K562 (cell line): ENCODE measurements at regions not wholly inside any gene's neighbourhood (a gene's known extent, or its start where the extent isn't known, plus 50 kb on each side); places are given as distances from the start of the nearest gene placed in this dataset.

ENCODE experiments used
- ATAC-seq: fragments of 200-7000 bp; cut with Tn5 transposase; 3 replicates; pipeline ENCODE4 v1.9.1; 2020; ENCODE audit warnings: moderate library complexity
- BruUV-seq: library from RNA; stranded (reverse); fragments of 400-500 nt; replicated peaks from 2 replicates; lab custom pipeline; 2021; lab: Mats Ljungman, UMichigan
- CTCF ChIA-PET: fragments of 300-600 bp; formaldehyde crosslinking; extraction: SDS; loops from one replicate; lab custom pipeline; 2021; ENCODE audit warnings: low intra/inter-chr PET ratio; lab: Yijun Ruan, JAX
- POLR2A ChIA-PET: fragments of 300-600, 350-650 bp; sonication (Branson Sonifier 250); formaldehyde crosslinking; extraction: SDS; loops from one replicate; lab custom pipeline; 2021; ENCODE audit warnings: antibody characterized with exemption, inconsistent platforms; lab: Yijun Ruan, JAX
- DNase-seq, 4 experiments: peaks; one replicate each; pipeline versions ENCODE4 v3.0.0 to v3.0.0-alpha.2; 2011 to 2018; ENCODE audit warnings: low spot score in 3 of 4, mixed read lengths in 3 of 4; ENCODE audit errors: extremely low read depth in 1 of 4
- FAIRE-seq: peaks from 2 replicates; lab custom pipeline; 2011; peaks lifted over from hg19 to GRCh38; lab: Jason Lieb, UNC
- H2AFZ ChIP-seq: 2 replicates; pipeline ENCODE4 v1.6.0; 2011; ENCODE audit warnings: low read depth, low read length, control low read depth, inconsistent platforms
- H3K27ac ChIP-seq: fragments of 200-600 bp; 3 replicates; pipeline ENCODE4 v1.8.0; 2011; ENCODE audit warnings: low read depth, mild to moderate bottlenecking, control low read depth, inconsistent platforms, low read length, moderate library complexity, mixed read lengths; ENCODE audit errors: extremely low read depth
- H3K27me3 ChIP-seq, 2 experiments: fragments of 300-600 bp in 1 of 2; 2 replicates in 1 of 2; 3 replicates in 1 of 2; pipeline versions ENCODE4 v1.6.0 to v1.8.0; 2011; ENCODE audit warnings: inconsistent platforms in 2 of 2, low read length in 2 of 2, mild to moderate bottlenecking in 1 of 2, mixed read lengths in 1 of 2, moderate library complexity in 1 of 2; ENCODE audit not compliant: control insufficient read depth in 2 of 2, insufficient read depth in 2 of 2
- H3K36me3 ChIP-seq: fragments of 300-600 bp; 3 replicates; pipeline ENCODE4 v1.8.0; 2011; ENCODE audit warnings: mild to moderate bottlenecking, low read length, inconsistent platforms; ENCODE audit not compliant: control insufficient read depth, insufficient read depth
- H3K4me1 ChIP-seq, 2 experiments: fragments of 200-600 bp in 1 of 2; replicated peaks in 1 of 2; 2 replicates in 1 of 2; 3 replicates in 1 of 2; pipeline versions ENCODE4 v1.5.1 to v1.8.0; 2011; ENCODE audit warnings: inconsistent platforms in 2 of 2, low read length in 2 of 2, mild to moderate bottlenecking in 1 of 2, mixed read lengths in 1 of 2, moderate library complexity in 1 of 2; ENCODE audit not compliant: control insufficient read depth in 2 of 2, insufficient read depth in 2 of 2
- H3K4me2 ChIP-seq: 2 replicates; pipeline ENCODE4 v1.6.1; 2011; ENCODE audit warnings: low read length, control low read depth, inconsistent platforms, mixed read lengths; ENCODE audit not compliant: insufficient read depth
- H3K4me3 ChIP-seq: fragments of 200-600 bp; sonication (generic), shearing (Covaris generic); 2 replicates; pipeline ENCODE4 v1.5.1; 2016; ENCODE audit warnings: control low read depth, inconsistent platforms
- H3K79me2 ChIP-seq: fragments of 200-600 bp; 3 replicates; pipeline ENCODE4 v1.8.0; 2011; ENCODE audit warnings: low read length, inconsistent platforms; ENCODE audit not compliant: control insufficient read depth, insufficient read depth
- H3K9ac ChIP-seq, 2 experiments: 2 replicates each; pipeline versions ENCODE4 v1.6.0 to v1.6.1; 2011; ENCODE audit warnings: low read depth in 2 of 2, low read length in 2 of 2, control low read depth in 1 of 2, inconsistent platforms in 1 of 2, mild to moderate bottlenecking in 1 of 2, mixed read lengths in 1 of 2; ENCODE audit not compliant: insufficient read depth in 1 of 2
- H3K9me1 ChIP-seq: one replicate; pipeline ENCODE4 v1.6.0; 2011; ENCODE audit warnings: inconsistent platforms, mild to moderate bottlenecking, low read length, moderate library complexity; ENCODE audit not compliant: control insufficient read depth, insufficient read depth
- H3K9me3 ChIP-seq: replicated peaks from 2 replicates; pipeline ENCODE4 v1.5.1; 2011; ENCODE audit warnings: low read depth, low read length, inconsistent platforms; ENCODE audit not compliant: control insufficient read depth, insufficient read depth
- H4K20me1 ChIP-seq: replicated peaks from 2 replicates; pipeline ENCODE4 v1.6.1; 2011; ENCODE audit warnings: low read length, inconsistent platforms, mixed read lengths; ENCODE audit not compliant: control insufficient read depth, insufficient read depth
- CLOCK ChIP-seq: fragments of 250-450 bp; sonication (Bioruptor Pico); IDR thresholded peaks from 2 replicates; pipeline ENCODE4 v1.4.0; 2020; ENCODE audit warnings: mild to moderate bottlenecking, moderate library complexity, borderline replicate concordance
- DDX20 ChIP-seq: fragments of 450-650 bp; IDR thresholded peaks from 2 replicates; pipeline ENCODE4 v1.6.1; 2016; ENCODE audit warnings: missing genetic modification characterization, low read depth, mild to moderate bottlenecking, missing compliant biosample characterization, moderate library complexity
- KLF6 ChIP-seq: fragments of 250-450 bp; sonication (Bioruptor Pico); IDR thresholded peaks from 2 replicates; pipeline ENCODE4 v1.4.0; 2020; ENCODE audit warnings: mild to moderate bottlenecking, moderate library complexity, borderline replicate concordance
- MCM5 ChIP-seq: fragments of 450-650 bp; IDR thresholded peaks from 2 replicates; pipeline ENCODE4 v1.6.1; 2016; ENCODE audit warnings: low read depth
- MECOM ChIP-seq: fragments of 250-450 bp; sonication (Bioruptor Pico); IDR thresholded peaks from 2 replicates; pipeline ENCODE4 v1.8.0; 2022; ENCODE audit warnings: inconsistent platforms
- SP1 ChIP-seq: sonication (generic); formaldehyde crosslinking; IDR thresholded peaks from 2 replicates; pipeline ENCODE4 v1.8.1; 2022; ENCODE audit warnings: mild to moderate bottlenecking, missing genetic modification reagents
- TAF9B ChIP-seq: fragments of 450-650 bp; IDR thresholded peaks from 2 replicates; pipeline ENCODE4 v1.6.1; 2018; ENCODE audit warnings: mild to moderate bottlenecking; ENCODE audit not compliant: partially characterized antibody
- ZNF41 ChIP-seq: fragments of 250-450 bp; sonication (Bioruptor Pico); conservative IDR thresholded peaks from 2 replicates; pipeline ENCODE4 v1.4.0; 2020; ENCODE audit warnings: mild to moderate bottlenecking
- ZNF518B ChIP-seq: fragments of 250-450 bp; sonication (Bioruptor Pico); IDR thresholded peaks from 2 replicates; pipeline ENCODE4 v1.5.0; 2021; ENCODE audit warnings: mild to moderate bottlenecking, moderate library complexity
- ZNF785 ChIP-seq: fragments of 250-450 bp; sonication (Bioruptor Pico); IDR thresholded peaks from 2 replicates; pipeline ENCODE4 v1.4.0; 2020; ENCODE audit warnings: mild to moderate bottlenecking
- WGBS: fragments of 100-300 bp; shearing (Covaris generic); methylation state at CpG from one replicate; pipeline ENCODE4 v1.1.6; 2016; ENCODE audit warnings: low coverage, mixed read lengths; ENCODE audit not compliant: insufficient coverage; ENCODE audit errors: missing lambda C conversion rate; 5-methylcytosine and 5-hydroxymethylcytosine counted together
- in situ Hi-C: fragments of 300-500 bp; cut with MboI; formaldehyde crosslinking; loops from 4 replicates; pipeline ENCODE4 v1.15.0; 2018; ENCODE audit warnings: inconsistent platforms, mixed read lengths
- intact Hi-C: fragments of 100-400 bp; cut with micrococcal nuclease; formaldehyde crosslinking; loops from 2 replicates; pipeline ENCODE4 v1.14.2; 2022

GRCh38 chr7:88490161-88490560, 183.5 kb upstream of the STEAP4 start:
- BruUV-seq: no TSS peak
- Histone ChIP-seq H4K20me1 (no peaks in the 10 kb centered on the region), H3K4me1 (no peaks in the 10 kb centered on the region), H3K27me3 (no peaks in the 10 kb centered on the region), H3K27ac (no peak overlapping the region), H3K9me1 (no peaks in the 10 kb centered on the region), H3K4me2 (no peak overlapping the region), H3K36me3 (no peaks in the 10 kb centered on the region), H3K9me3 (no peaks in the 10 kb centered on the region; the same call in 1 of the 2 replicates), H3K9ac (no peak overlapping the region), H3K79me2 (no peaks in the 10 kb centered on the region), H3K4me3 (no peak overlapping the region), H2AFZ (no peak overlapping the region)
- POLR2A ChIA-PET: no interaction called here
- no peak for TF ChIP-seq TAF9B
- TF ChIP-seq MCM5: no peak
- no peak for TF ChIP-seq ZNF785 (CRISPR knock-in tag)
- TF ChIP-seq CLOCK (CRISPR knock-in tag): no peak
- no peak for TF ChIP-seq ZNF41
- no peak for TF ChIP-seq KLF6
- TF ChIP-seq DDX20 (tag): no peak
- no peak for TF ChIP-seq MECOM (CRISPR knock-in tag)
- no peak for TF ChIP-seq ZNF518B (CRISPR knock-in tag)
- TF ChIP-seq SP1: no peak
- CTCF ChIA-PET: no interaction called here
- in situ Hi-C loops (no loop called here), intact Hi-C loops (no loop called here)
- ATAC-seq (no peak), FAIRE-seq (no peak), DNase-seq (no peak)
- 0% methylated on average over 5 of the region's 5 CpGs for WGBS
